ENCODE measurements at regions not wholly inside any gene's neighbourhood (a gene's known extent, or its start where the extent isn't known, plus 50 kb on each side); places are given as distances from the start of the nearest gene placed in this dataset.

GRCh38 chr3:126263971-126264370 is 83.6 kb upstream of the ALDH1L1 start:
- TF ChIP-seq CTCF (conservative IDR thresholded peaks at IDR 0.05) = no peak
- no peak for TF ChIP-seq ZFX (IDR thresholded peaks at IDR 0.05)

Data from C4-2B (cell line).